SU-DHL-6 (cell line): ENCODE measurements at regions not wholly inside any gene's neighbourhood (a gene's known extent, or its start where the extent isn't known, plus 50 kb on each side); places are given as distances from the start of the nearest gene placed in this dataset.

Experiments
- H2AFZ ChIP-seq: fragments of 200-600 bp; sonication (generic); 2 replicates; pipeline ENCODE4 v1.6.1; 2014; ENCODE audit warnings: low read depth, mild to moderate bottlenecking, moderate library complexity, mixed read lengths, antibody characterized with exemption, low read length; ENCODE audit not compliant: severe bottlenecking
- H3F3A ChIP-seq: fragments of 200-600 bp; shearing (Covaris generic); 2 replicates; pipeline ENCODE4 v1.6.0; 2016; ENCODE audit warnings: antibody characterized with exemption, mild to moderate bottlenecking; ENCODE audit not compliant: insufficient read depth
- H3K27ac ChIP-seq: fragments of 200-600 bp; sonication (generic); 2 replicates; pipeline ENCODE4 v1.5.1; 2016; ENCODE audit warnings: low read depth, mild to moderate bottlenecking, low read length, moderate library complexity, mixed read lengths
- H3K27me3 ChIP-seq: fragments of 200-600 bp; sonication (generic), shearing (Covaris generic); 2 replicates; pipeline ENCODE4 v1.6.0; 2014; ENCODE audit warnings: mild to moderate bottlenecking, low read length
- H3K36me3 ChIP-seq: fragments of 200-600 bp; sonication (generic); 2 replicates; pipeline ENCODE4 v1.6.1; 2014; ENCODE audit warnings: mild to moderate bottlenecking, low read length, mixed read lengths
- H3K4me2 ChIP-seq: fragments of 300-600, 200-600 bp; shearing (Covaris generic), sonication (generic); 2 replicates; pipeline ENCODE4 v1.6.0; 2014; ENCODE audit warnings: low read length, low read depth, mild to moderate bottlenecking; ENCODE audit not compliant: poor library complexity, severe bottlenecking
- H3K4me3 ChIP-seq: fragments of 200-600 bp; sonication (generic); 2 replicates; pipeline ENCODE4 v1.5.1; 2014; ENCODE audit warnings: antibody characterized with exemption, low read length, mild to moderate bottlenecking, mixed read lengths; ENCODE audit not compliant: insufficient read depth, poor library complexity, severe bottlenecking
- H3K79me2 ChIP-seq: fragments of 200-600 bp; sonication (generic); 2 replicates; pipeline ENCODE4 v1.6.1; 2014; ENCODE audit warnings: mild to moderate bottlenecking, low read length, moderate library complexity; ENCODE audit not compliant: insufficient read depth
- H3K9ac ChIP-seq: fragments of 200-600 bp; sonication (generic); 2 replicates; pipeline ENCODE4 v1.7.0; 2014; ENCODE audit warnings: mild to moderate bottlenecking, low read length
- H3K9me2 ChIP-seq: fragments of 200-600 bp; sonication (generic); replicated peaks from 2 replicates; pipeline ENCODE4 v1.6.1; 2014; ENCODE audit warnings: low read length; ENCODE audit not compliant: insufficient read depth
- H3K9me3 ChIP-seq: fragments of 200-600 bp; sonication (generic); 2 replicates; pipeline ENCODE4 v1.6.1; 2014; ENCODE audit warnings: low read length, mixed read lengths; ENCODE audit not compliant: insufficient read depth
- H4K20me1 ChIP-seq: fragments of 200-600 bp; sonication (generic); 2 replicates; pipeline ENCODE4 v1.6.1; 2014; ENCODE audit warnings: low read depth, mild to moderate bottlenecking, antibody characterized with exemption, low read length, moderate library complexity, mixed read lengths
- CTCF ChIP-seq: fragments of 200-600 bp; sonication (generic); IDR thresholded peaks from one replicate; pipeline ENCODE4 v1.5.1; 2017; ENCODE audit warnings: antibody characterized with exemption, mild to moderate bottlenecking, low read length, moderate library complexity; ENCODE audit not compliant: insufficient read depth, poor library complexity, severe bottlenecking
- EZH2phosphoT487 ChIP-seq: fragments of 200-600 bp; sonication (generic), shearing (Covaris generic); conservative IDR thresholded peaks from 2 replicates; pipeline ENCODE4 v1.6.1; 2018; ENCODE audit warnings: mild to moderate bottlenecking, antibody characterized with exemption, low read length, moderate library complexity, mixed read lengths

- no peak for TF ChIP-seq EZH2phosphoT487
- no peak for TF ChIP-seq CTCF
- no peak overlapping the region for H2AFZ ChIP-seq
- H3F3A ChIP-seq = no peaks in the 10 kb centered on the region
- no peaks in the 10 kb centered on the region for H3K79me2 ChIP-seq
- H3K4me2 ChIP-seq = no peak overlapping the region
- H4K20me1 ChIP-seq = no peaks in the 10 kb centered on the region
- H3K9me2 ChIP-seq = no peaks in the 10 kb centered on the region
- H3K27ac ChIP-seq = no peak overlapping the region
- H3K4me3 ChIP-seq = no peak overlapping the region
- no peaks in the 10 kb centered on the region for H3K9me3 ChIP-seq
- no peaks in the 10 kb centered on the region for H3K36me3 ChIP-seq
- no peaks in the 10 kb centered on the region for H3K27me3 ChIP-seq
- H3K9ac ChIP-seq = no peak overlapping the region
Measured at GRCh38 chrX:94492541-94492940, 818.5 kb downstream of the FAM133A start.

- Histone ChIP-seq H3K27me3 (no peaks in the 10 kb centered on the region), H3K9ac (no peak overlapping the region), H3K79me2 (no peaks in the 10 kb centered on the region), H3K9me3 (no peaks in the 10 kb centered on the region), H3K9me2 (no peaks in the 10 kb centered on the region), H3K36me3 (no peaks in the 10 kb centered on the region), H3F3A (no peaks in the 10 kb centered on the region), H3K4me3 (no peak overlapping the region), H3K27ac (no peak overlapping the region), H4K20me1 (no peaks in the 10 kb centered on the region), H3K4me2 (no peak overlapping the region), H2AFZ (no peak overlapping the region)
- no peak for TF ChIP-seq EZH2phosphoT487
- no peak for TF ChIP-seq CTCF
Measured at GRCh38 chrX:94493405-94493804, 819.4 kb downstream of the FAM133A start.

GRCh38 chrX:94511564-94511963, 837.6 kb downstream of the FAM133A start:
- Histone ChIP-seq H3K27me3 (no peaks in the 10 kb centered on the region), H3K9me3 (no peaks in the 10 kb centered on the region), H3K36me3 (no peaks in the 10 kb centered on the region), H3K9me2 (no peaks in the 10 kb centered on the region), H3K9ac (no peak overlapping the region), H4K20me1 (no peaks in the 10 kb centered on the region), H3K79me2 (no peaks in the 10 kb centered on the region), H2AFZ (no peak overlapping the region), H3K4me2 (no peak overlapping the region), H3K27ac (no peak overlapping the region), H3F3A (no peaks in the 10 kb centered on the region), H3K4me3 (no peak overlapping the region)
- TF ChIP-seq CTCF = no peak
- no peak for TF ChIP-seq EZH2phosphoT487
